GM12892 (cell line): ENCODE measurements at regions not wholly inside any gene's neighbourhood (a gene's known extent, or its start where the extent isn't known, plus 50 kb on each side); places are given as distances from the start of the nearest gene placed in this dataset.

Source experiments
- POLR2A ChIP-seq: IDR thresholded peaks from 2 replicates; pipeline ENCODE4 v1.6.1; 2011; ENCODE audit warnings: low read depth, low read length, control low read depth
- POLR2AphosphoS5 ChIP-seq: IDR thresholded peaks from 2 replicates; pipeline ENCODE4 v1.6.1; 2011; ENCODE audit warnings: low read depth, low read length, control low read depth
- TAF1 ChIP-seq: IDR thresholded peaks from 2 replicates; pipeline ENCODE4 v1.6.1; 2011; ENCODE audit warnings: low read depth, mild to moderate bottlenecking, control low read depth, low read length, borderline replicate concordance

DNA sequence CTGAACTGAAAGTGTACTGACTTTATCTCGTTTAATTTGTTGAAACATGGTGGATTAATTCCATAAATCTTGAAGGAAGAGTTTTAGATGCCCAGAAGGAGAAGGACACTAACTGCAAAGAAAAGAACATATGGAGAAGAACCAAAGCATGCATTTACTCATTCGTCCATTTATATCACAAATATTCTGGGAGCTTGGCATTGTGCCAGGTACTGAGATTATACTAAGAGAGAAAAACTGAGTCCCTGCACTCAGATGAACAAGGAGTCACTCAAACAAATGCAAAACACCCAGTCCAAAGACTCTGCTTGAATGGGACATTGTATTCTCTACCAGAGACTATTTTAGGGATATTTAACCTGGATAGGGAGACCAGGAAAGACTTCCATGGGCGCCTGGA lies 588.0 kb upstream of the MGMT start:
- no peak for TF ChIP-seq POLR2A
- no peak for TF ChIP-seq POLR2AphosphoS5
- TF ChIP-seq TAF1 = no peak
